Fibroblast of lung (primary cell): ENCODE measurements at regions not wholly inside any gene's neighbourhood (a gene's known extent, or its start where the extent isn't known, plus 50 kb on each side); places are given as distances from the start of the nearest gene placed in this dataset.

ENCODE experiments used
- DNase-seq, 2 donors: peaks; one replicate each; pipeline versions ENCODE4 v3.0.0 to v3.0.0-alpha.2; 2010; ENCODE audit warnings: low read depth in 2 of 2
- H2AFZ ChIP-seq: 2 replicates; pipeline ENCODE4 v1.5.1; 2012; ENCODE audit warnings: low read length, control low read depth, inconsistent platforms
- H3K27ac ChIP-seq: 2 replicates; pipeline ENCODE4 v1.5.1; 2011; ENCODE audit warnings: low read length, control low read depth; ENCODE audit not compliant: insufficient read depth
- H3K27me3 ChIP-seq: 2 replicates; pipeline ENCODE4 v1.5.1; 2011; ENCODE audit warnings: mild to moderate bottlenecking, low read length; ENCODE audit not compliant: control insufficient read depth, insufficient read depth
- H3K36me3 ChIP-seq: 2 replicates; pipeline ENCODE4 v1.5.1; 2011; ENCODE audit warnings: low read length; ENCODE audit not compliant: control insufficient read depth, insufficient read depth
- H3K4me1 ChIP-seq: 2 replicates; pipeline ENCODE4 v1.5.1; 2011; ENCODE audit warnings: low read length; ENCODE audit not compliant: control insufficient read depth, insufficient read depth; ENCODE audit errors: extremely low read depth
- H3K4me2 ChIP-seq: 2 replicates; pipeline ENCODE4 v1.5.1; 2011; ENCODE audit warnings: low read length, control low read depth; ENCODE audit not compliant: insufficient read depth; ENCODE audit errors: extremely low read depth
- H3K4me3 ChIP-seq, 4 experiments: fragments of 200-600 bp in 1 of 4; sonication (generic) in 1 of 4; replicated peaks in 1 of 4; 2 replicates each; pipeline ENCODE4 v1.5.1; 2011 to 2016; ENCODE audit warnings: low read length in 4 of 4, low read depth in 3 of 4, mild to moderate bottlenecking in 3 of 4, control low read depth in 2 of 4, inconsistent platforms in 1 of 4, mixed read lengths in 1 of 4; ENCODE audit not compliant: insufficient read depth in 1 of 4; ENCODE audit errors: control extremely low read depth in 1 of 4
- H3K79me2 ChIP-seq: 2 replicates; pipeline ENCODE4 v1.5.1; 2012; ENCODE audit warnings: mild to moderate bottlenecking, low read length, inconsistent platforms; ENCODE audit not compliant: control insufficient read depth, insufficient read depth
- H3K9ac ChIP-seq: 2 replicates; pipeline ENCODE4 v1.5.1; 2011; ENCODE audit warnings: mild to moderate bottlenecking, low read length, control low read depth; ENCODE audit not compliant: insufficient read depth
- H3K9me3 ChIP-seq: 2 replicates; pipeline ENCODE4 v1.5.1; 2012; ENCODE audit warnings: low read depth, low read length; ENCODE audit not compliant: control insufficient read depth, insufficient read depth
- H4K20me1 ChIP-seq: 2 replicates; pipeline ENCODE4 v1.5.1; 2011; ENCODE audit warnings: low read length; ENCODE audit not compliant: control insufficient read depth, insufficient read depth; ENCODE audit errors: extremely low read depth
- CTCF ChIP-seq, 2 donors: IDR thresholded peaks in 1 of 2; conservative IDR thresholded peaks in 1 of 2; 1 replicate in 1 of 2; 2 replicates in 1 of 2; pipeline ENCODE4 v1.5.1; 2011 to 2012; ENCODE audit warnings: low read length in 2 of 2, control low read depth in 1 of 2, inconsistent platforms in 1 of 2, low read depth in 1 of 2, mild to moderate bottlenecking in 1 of 2
- EZH2 ChIP-seq: IDR thresholded peaks from 2 replicates; pipeline ENCODE4 v1.5.1; 2012; ENCODE audit warnings: low read length, control low read depth, mild to moderate bottlenecking; ENCODE audit errors: missing control alignments

GRCh38 chr3:35067750-35068149 is 571.6 kb upstream of the ARPP21 start:
- Histone ChIP-seq H3K4me3 (no peak overlapping the region), H3K4me1 (no peaks in the 10 kb centered on the region), H3K9me3 (no peaks in the 10 kb centered on the region), H4K20me1 (no peaks in the 10 kb centered on the region), H3K79me2 (no peaks in the 10 kb centered on the region), H3K36me3 (no peaks in the 10 kb centered on the region), H3K27me3 (no peaks in the 10 kb centered on the region), H2AFZ (no peak overlapping the region), H3K27ac (no peak overlapping the region), H3K4me2 (no peak overlapping the region), H3K9ac (no peak overlapping the region)
- TF ChIP-seq CTCF (conservative IDR thresholded peaks at IDR 0.05 in 1 of 2, IDR thresholded peaks at IDR 0.05 in 1 of 2; ENCODE audit: low read depth in 1 of 2, low read length in 2 of 2) (no peak), EZH2 (no peak)
- no peak for DNase-seq

GRCh38 chr3:35070088-35070487 is 569.2 kb upstream of the ARPP21 start:
- no peak for DNase-seq
- no peaks in the 10 kb centered on the region for H4K20me1 ChIP-seq
- no peak overlapping the region for H3K9ac ChIP-seq
- no peak for TF ChIP-seq CTCF (conservative IDR thresholded peaks at IDR 0.05 in 1 of 2, IDR thresholded peaks at IDR 0.05 in 1 of 2; ENCODE audit: low read depth in 1 of 2, low read length in 2 of 2)
- no peak for TF ChIP-seq EZH2
- no peak overlapping the region for H3K27ac ChIP-seq
- no peak overlapping the region for H3K4me2 ChIP-seq
- H3K79me2 ChIP-seq, result no peaks in the 10 kb centered on the region
- no peaks in the 10 kb centered on the region for H3K9me3 ChIP-seq
- no peak overlapping the region for H2AFZ ChIP-seq
- no peaks in the 10 kb centered on the region for H3K4me1 ChIP-seq
- no peaks in the 10 kb centered on the region for H3K27me3 ChIP-seq
- no peaks in the 10 kb centered on the region for H3K36me3 ChIP-seq
- H3K4me3 ChIP-seq, result no peak overlapping the region

- Histone ChIP-seq H4K20me1 (no peaks in the 10 kb centered on the region), H3K9me3 (no peaks in the 10 kb centered on the region), H3K27me3 (no peaks in the 10 kb centered on the region), H3K4me1 (no peaks in the 10 kb centered on the region), H3K36me3 (no peaks in the 10 kb centered on the region), H3K4me2 (no peak overlapping the region), H3K79me2 (no peaks in the 10 kb centered on the region), H3K9ac (no peak overlapping the region), H3K4me3 (no peak overlapping the region), H2AFZ (no peak overlapping the region), H3K27ac (no peak overlapping the region)
- DNase-seq, result no peak
- TF ChIP-seq EZH2 (no peak), CTCF (conservative IDR thresholded peaks at IDR 0.05 in 1 of 2, IDR thresholded peaks at IDR 0.05 in 1 of 2; ENCODE audit: low read depth in 1 of 2, low read length in 2 of 2) (no peak)
These were observed 567.6 kb upstream of the ARPP21 start for GRCh38 chr3:35071772-35072171.
